Keratinocyte (primary cell): ENCODE measurements at regions not wholly inside any gene's neighbourhood (a gene's known extent, or its start where the extent isn't known, plus 50 kb on each side); places are given as distances from the start of the nearest gene placed in this dataset.

Experiments
- DNase-seq: peaks from one replicate; pipeline ENCODE4 v3.0.0-alpha.2; 2011; ENCODE audit warnings: low read depth, missing footprints, low spot score
- FAIRE-seq: peaks from 2 replicates; lab custom pipeline; 2011; peaks lifted over from hg19 to GRCh38; lab: Jason Lieb, UNC
- H2AFZ ChIP-seq: 2 replicates; pipeline ENCODE4 v1.6.0; 2012; ENCODE audit warnings: low read length, control low read depth, inconsistent platforms; ENCODE audit not compliant: control insufficient read depth
- H3K27ac ChIP-seq: 2 replicates; pipeline ENCODE4 v1.5.1; 2011; ENCODE audit warnings: low read length; ENCODE audit not compliant: control insufficient read depth, insufficient read depth
- H3K27me3 ChIP-seq: 3 replicates; pipeline ENCODE4 v1.6.0; 2011; ENCODE audit warnings: low read length; ENCODE audit not compliant: control insufficient read depth, insufficient read depth; ENCODE audit errors: extremely low read depth
- H3K36me3 ChIP-seq, 2 experiments: 2 replicates in 1 of 2; 3 replicates in 1 of 2; pipeline ENCODE4 v1.5.1; 2011; ENCODE audit warnings: low read length in 2 of 2, mild to moderate bottlenecking in 1 of 2; ENCODE audit not compliant: control insufficient read depth in 2 of 2, insufficient read depth in 2 of 2; ENCODE audit errors: extremely low read depth in 1 of 2
- H3K4me1 ChIP-seq: 3 replicates; pipeline ENCODE4 v1.5.1; 2011; ENCODE audit warnings: low read length; ENCODE audit not compliant: control insufficient read depth, insufficient read depth; ENCODE audit errors: extremely low read depth
- H3K4me2 ChIP-seq: 3 replicates; pipeline ENCODE4 v1.6.0; 2011; ENCODE audit warnings: low read depth, low read length; ENCODE audit not compliant: control insufficient read depth, insufficient read depth; ENCODE audit errors: extremely low read depth
- H3K4me3 ChIP-seq, 3 experiments: fragments of 200-600 bp in 1 of 3; sonication (generic) in 1 of 3; 2 replicates in 2 of 3; 3 replicates in 1 of 3; pipeline ENCODE4 v1.5.1; 2011 to 2016; ENCODE audit warnings: low read length in 3 of 3, mild to moderate bottlenecking in 3 of 3, control low read depth in 2 of 3, inconsistent platforms in 1 of 3, low read depth in 1 of 3, mixed read lengths in 1 of 3, mixed run types in 1 of 3, moderate library complexity in 1 of 3; ENCODE audit not compliant: control insufficient read depth in 2 of 3, insufficient read depth in 2 of 3; ENCODE audit errors: extremely low read depth in 1 of 3
- H3K79me2 ChIP-seq: 2 replicates; pipeline ENCODE4 v1.6.0; 2012; ENCODE audit warnings: low read length; ENCODE audit not compliant: control insufficient read depth, insufficient read depth
- H3K9ac ChIP-seq: 3 replicates; pipeline ENCODE4 v1.6.0; 2011; ENCODE audit warnings: low read length; ENCODE audit not compliant: control insufficient read depth, insufficient read depth; ENCODE audit errors: extremely low read depth
- H3K9me1 ChIP-seq: 3 replicates; pipeline ENCODE4 v1.6.0; 2011; ENCODE audit warnings: low read length; ENCODE audit not compliant: control insufficient read depth, insufficient read depth; ENCODE audit errors: extremely low read depth
- H3K9me3 ChIP-seq: 2 replicates; pipeline ENCODE4 v1.5.1; 2012; ENCODE audit warnings: low read depth, low read length; ENCODE audit not compliant: control insufficient read depth
- H4K20me1 ChIP-seq: 3 replicates; pipeline ENCODE4 v1.6.0; 2011; ENCODE audit warnings: low read length; ENCODE audit not compliant: control insufficient read depth, insufficient read depth; ENCODE audit errors: extremely low read depth
- EZH2 ChIP-seq: IDR thresholded peaks from one replicate; pipeline ENCODE4 v1.6.1; 2012; ENCODE audit warnings: inconsistent platforms, mild to moderate bottlenecking, low read length, moderate library complexity
- dilution Hi-C: fragments of 300-500 bp; cut with MboI; formaldehyde crosslinking; loops from one replicate; pipeline ENCODE4 v1.7.0; 2020; ENCODE audit warnings: low sequenced_read_pairs; ENCODE audit not compliant: extremely low pct_ligation_motif_present
- TF ChIP-seq, protein P1 (sequence below), 3 experiments: IDR thresholded peaks in 1 of 3; conservative IDR thresholded peaks in 1 of 3; optimal IDR thresholded peaks in 1 of 3; 2 replicates in 2 of 3; 3 replicates in 1 of 3; pipeline versions ENCODE3 to v1.5.1; 2011; ENCODE audit warnings: low read length in 3 of 3, mild to moderate bottlenecking in 3 of 3, moderate library complexity in 2 of 3, control low read depth in 1 of 3, inconsistent platforms in 1 of 3; ENCODE audit not compliant: insufficient read depth in 2 of 3; ENCODE audit errors: extremely low read depth in 1 of 3

DNA sequence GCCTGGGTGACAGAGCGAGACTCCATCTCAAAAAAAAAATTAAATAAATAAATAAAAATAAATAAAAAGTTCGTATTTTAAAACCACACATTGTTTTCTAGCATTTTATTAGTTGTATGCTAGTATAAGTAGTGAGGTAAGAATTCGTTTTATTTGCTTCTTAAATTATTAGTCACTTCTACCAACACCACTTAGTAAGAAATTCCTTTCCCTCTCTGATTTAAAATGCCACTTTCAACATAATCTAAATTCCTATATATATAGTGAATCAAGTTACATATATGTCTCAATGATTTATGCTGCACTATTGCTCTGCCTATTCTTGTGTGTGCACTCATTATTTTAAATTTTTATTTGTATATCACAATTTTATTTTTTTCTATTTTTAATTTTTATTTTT, 72.1 kb downstream of the MAGEC1 start:
- Histone ChIP-seq H3K9ac (no peak overlapping the region), H3K4me2 (no peak overlapping the region), H3K36me3 (no peaks in the 10 kb centered on the region), H3K4me1 (no peaks in the 10 kb centered on the region), H3K79me2 (no peaks in the 10 kb centered on the region), H4K20me1 (no peaks in the 10 kb centered on the region), H3K4me3 (no peak overlapping the region), H3K27ac (no peak overlapping the region), H3K9me1 (no peaks in the 10 kb centered on the region), H3K9me3 (no peaks in the 10 kb centered on the region), H2AFZ (no peak overlapping the region), H3K27me3 (no peaks in the 10 kb centered on the region)
- FAIRE-seq (no peak), DNase-seq (no peak)
- no peak for TF ChIP-seq EZH2
- TF ChIP-seq, protein P1, sequence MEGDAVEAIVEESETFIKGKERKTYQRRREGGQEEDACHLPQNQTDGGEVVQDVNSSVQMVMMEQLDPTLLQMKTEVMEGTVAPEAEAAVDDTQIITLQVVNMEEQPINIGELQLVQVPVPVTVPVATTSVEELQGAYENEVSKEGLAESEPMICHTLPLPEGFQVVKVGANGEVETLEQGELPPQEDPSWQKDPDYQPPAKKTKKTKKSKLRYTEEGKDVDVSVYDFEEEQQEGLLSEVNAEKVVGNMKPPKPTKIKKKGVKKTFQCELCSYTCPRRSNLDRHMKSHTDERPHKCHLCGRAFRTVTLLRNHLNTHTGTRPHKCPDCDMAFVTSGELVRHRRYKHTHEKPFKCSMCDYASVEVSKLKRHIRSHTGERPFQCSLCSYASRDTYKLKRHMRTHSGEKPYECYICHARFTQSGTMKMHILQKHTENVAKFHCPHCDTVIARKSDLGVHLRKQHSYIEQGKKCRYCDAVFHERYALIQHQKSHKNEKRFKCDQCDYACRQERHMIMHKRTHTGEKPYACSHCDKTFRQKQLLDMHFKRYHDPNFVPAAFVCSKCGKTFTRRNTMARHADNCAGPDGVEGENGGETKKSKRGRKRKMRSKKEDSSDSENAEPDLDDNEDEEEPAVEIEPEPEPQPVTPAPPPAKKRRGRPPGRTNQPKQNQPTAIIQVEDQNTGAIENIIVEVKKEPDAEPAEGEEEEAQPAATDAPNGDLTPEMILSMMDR (optimal IDR thresholded peaks at IDR 0.05 in 1 of 3, IDR thresholded peaks at IDR 0.05 in 1 of 3, conservative IDR thresholded peaks at IDR 0.05 in 1 of 3; ENCODE audit: extremely low read depth in 1 of 3, insufficient read depth in 2 of 3, low read length in 3 of 3) = no peak
- dilution Hi-C loops = no loop called here

DNA sequence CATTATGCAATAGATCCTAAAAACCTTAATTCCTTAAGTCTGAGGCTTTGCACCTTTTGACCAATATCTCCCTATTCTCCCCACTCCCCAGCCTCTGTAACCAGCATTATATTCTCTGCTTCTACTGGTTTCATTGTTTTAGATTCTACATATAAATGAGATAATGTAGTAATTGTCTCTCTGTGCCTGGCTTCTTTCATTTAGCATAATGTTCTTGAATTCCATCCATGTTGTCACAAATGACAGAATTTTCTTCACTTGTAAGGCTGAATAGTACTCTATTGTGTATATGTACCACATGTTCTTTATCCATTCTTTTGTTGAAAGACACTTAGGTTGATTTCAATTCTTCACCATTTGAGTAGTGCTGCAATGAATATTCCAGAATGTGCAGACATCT, 66.0 kb downstream of the MAGEC1 start:
- no peaks in the 10 kb centered on the region for H3K36me3 ChIP-seq
- H4K20me1 ChIP-seq = no peaks in the 10 kb centered on the region
- dilution Hi-C loops = no loop called here
- H3K27me3 ChIP-seq = no peaks in the 10 kb centered on the region
- FAIRE-seq (no peak), DNase-seq (no peak)
- no peak overlapping the region for H3K9ac ChIP-seq
- no peak overlapping the region for H3K27ac ChIP-seq
- no peak overlapping the region for H3K4me3 ChIP-seq
- H2AFZ ChIP-seq = no peak overlapping the region
- no peaks in the 10 kb centered on the region for H3K9me1 ChIP-seq
- H3K79me2 ChIP-seq = no peaks in the 10 kb centered on the region
- H3K9me3 ChIP-seq = no peaks in the 10 kb centered on the region
- no peak for TF ChIP-seq EZH2
- TF ChIP-seq, protein P1 (optimal IDR thresholded peaks at IDR 0.05 in 1 of 3, IDR thresholded peaks at IDR 0.05 in 1 of 3, conservative IDR thresholded peaks at IDR 0.05 in 1 of 3; ENCODE audit: extremely low read depth in 1 of 3, insufficient read depth in 2 of 3, low read length in 3 of 3) = no peak
- no peak overlapping the region for H3K4me2 ChIP-seq
- no peaks in the 10 kb centered on the region for H3K4me1 ChIP-seq
